SJSA1 (cell line): ENCODE measurements at regions not wholly inside any gene's neighbourhood (a gene's known extent, or its start where the extent isn't known, plus 50 kb on each side); places are given as distances from the start of the nearest gene placed in this dataset.

Experiments used
- DNase-seq, 2 experiments: peaks; one replicate each; pipeline ENCODE4 v3.0.0-alpha.2; 2015 to 2020; ENCODE audit warnings: low spot score in 2 of 2, low read depth in 1 of 2
- H3K27ac ChIP-seq: fragments of 250-450 bp; sonication (Bioruptor Pico); 2 replicates; pipeline ENCODE4 v1.5.1; 2020; ENCODE audit warnings: mild to moderate bottlenecking, moderate library complexity
- H3K27me3 ChIP-seq: fragments of 250-450 bp; sonication (Bioruptor Pico); replicated peaks from 2 replicates; pipeline ENCODE4 v1.5.1; 2020; ENCODE audit warnings: mild to moderate bottlenecking, moderate library complexity
- H3K36me3 ChIP-seq: fragments of 250-450 bp; sonication (Bioruptor Pico); 2 replicates; pipeline ENCODE4 v1.5.1; 2020; ENCODE audit warnings: mild to moderate bottlenecking
- H3K4me1 ChIP-seq: fragments of 250-450 bp; sonication (Bioruptor Pico); replicated peaks from 2 replicates; pipeline ENCODE4 v1.6.1; 2021; ENCODE audit warnings: mild to moderate bottlenecking
- H3K4me3 ChIP-seq: fragments of 250-450 bp; sonication (Bioruptor Pico); 2 replicates; pipeline ENCODE4 v1.5.1; 2020; ENCODE audit warnings: mild to moderate bottlenecking
- H3K9me3 ChIP-seq: fragments of 250-450 bp; sonication (Bioruptor Pico); replicated peaks from 2 replicates; pipeline ENCODE4 v1.5.1; 2020; ENCODE audit warnings: mild to moderate bottlenecking

DNA sequence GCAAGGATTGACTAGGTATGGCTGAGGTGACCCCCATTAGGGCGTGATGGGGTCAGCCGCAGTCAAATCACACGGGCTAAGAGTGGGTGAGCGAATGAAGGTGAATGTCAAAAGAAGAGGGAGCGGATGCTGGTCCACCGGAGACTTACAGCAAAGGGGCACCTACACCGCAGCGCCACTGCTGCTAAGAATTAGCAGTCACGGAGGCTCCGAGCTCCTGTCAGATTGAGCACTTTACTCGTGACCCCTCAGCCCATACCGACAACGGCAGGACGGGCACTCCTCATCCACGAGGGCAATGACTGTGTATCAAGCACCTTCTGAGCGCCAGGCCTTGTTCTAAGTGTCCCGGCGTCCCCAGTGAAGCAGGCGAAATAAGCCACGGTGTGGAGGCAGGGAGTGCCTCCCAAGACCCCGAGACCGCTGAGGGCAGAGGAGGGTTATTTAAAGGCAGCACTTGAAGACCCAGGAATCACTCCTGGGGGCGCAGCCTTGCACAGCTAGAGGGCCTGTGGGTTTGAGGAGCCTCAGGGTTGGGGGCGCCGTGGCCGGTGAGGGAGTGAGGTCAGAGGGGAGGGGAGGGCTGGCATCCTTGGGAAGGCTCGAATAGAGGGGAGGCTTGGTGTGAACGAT is 61.6 kb upstream of the GATA2 start:
- no peak for DNase-seq

DNA sequence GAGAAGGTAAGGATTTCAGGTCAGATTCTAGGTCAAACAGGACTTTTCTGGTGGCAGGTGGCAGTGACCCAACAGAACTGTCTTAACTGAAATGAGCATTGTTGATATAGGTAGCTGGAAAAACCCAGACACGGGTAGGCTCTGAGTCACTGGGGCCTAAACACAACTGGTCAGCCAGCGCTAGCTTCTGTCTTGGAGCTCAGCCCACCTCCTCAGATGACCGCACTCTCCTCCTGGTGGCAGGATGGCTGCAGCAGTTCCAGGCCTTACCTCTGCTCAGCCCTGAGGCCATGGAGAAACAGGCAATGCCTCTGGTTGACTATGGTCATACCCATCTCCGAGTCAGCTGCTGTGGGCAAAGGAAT is 61.1 kb upstream of the GATA2 start:
- DNase-seq: peak; percentile 27 to 71
- Histone ChIP-seq H3K4me1 (peaks cover 22% of the 10 kb centered on the region), H3K27ac (no peak overlapping the region), H3K36me3 (no peaks in the 10 kb centered on the region), H3K9me3 (no peaks in the 10 kb centered on the region), H3K27me3 (no peaks in the 10 kb centered on the region), H3K4me3 (no peak overlapping the region)

More for the DNA sequence above, 61.6 kb upstream of the GATA2 start:
- H3K27me3 ChIP-seq: no peaks in the 10 kb centered on the region
- H3K9me3 ChIP-seq: no peaks in the 10 kb centered on the region
- H3K4me3 ChIP-seq: no peak overlapping the region
- no peaks in the 10 kb centered on the region for H3K36me3 ChIP-seq
- peaks cover 17% of the 10 kb centered on the region for H3K4me1 ChIP-seq
- H3K27ac ChIP-seq: no peak overlapping the region

DNA sequence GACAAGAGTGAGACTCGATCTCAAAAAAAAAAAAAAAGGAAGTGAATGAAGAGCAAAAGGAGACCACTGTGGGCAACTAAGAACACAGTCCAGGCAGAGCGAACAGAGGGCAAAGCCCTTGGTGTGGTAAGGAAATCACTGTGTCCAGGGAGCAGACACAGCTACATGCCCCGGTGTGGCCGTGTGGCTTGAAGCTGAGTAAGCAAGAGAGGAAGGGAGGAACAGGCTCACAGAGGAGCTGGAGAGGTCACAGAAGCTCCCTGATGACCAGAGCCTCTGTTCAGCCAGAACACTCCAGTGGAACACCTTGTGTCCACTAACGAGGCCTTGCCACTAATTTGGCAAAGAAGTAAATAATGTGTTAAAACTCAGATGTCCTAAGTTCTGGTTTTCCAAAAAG is 60.6 kb upstream of the GATA2 start:
- Histone ChIP-seq H3K4me3 (no peak overlapping the region), H3K27ac (no peak overlapping the region), H3K9me3 (no peaks in the 10 kb centered on the region), H3K4me1 (peaks cover 27% of the 10 kb centered on the region), H3K27me3 (no peaks in the 10 kb centered on the region), H3K36me3 (no peaks in the 10 kb centered on the region)
- DNase-seq: no peak

DNA sequence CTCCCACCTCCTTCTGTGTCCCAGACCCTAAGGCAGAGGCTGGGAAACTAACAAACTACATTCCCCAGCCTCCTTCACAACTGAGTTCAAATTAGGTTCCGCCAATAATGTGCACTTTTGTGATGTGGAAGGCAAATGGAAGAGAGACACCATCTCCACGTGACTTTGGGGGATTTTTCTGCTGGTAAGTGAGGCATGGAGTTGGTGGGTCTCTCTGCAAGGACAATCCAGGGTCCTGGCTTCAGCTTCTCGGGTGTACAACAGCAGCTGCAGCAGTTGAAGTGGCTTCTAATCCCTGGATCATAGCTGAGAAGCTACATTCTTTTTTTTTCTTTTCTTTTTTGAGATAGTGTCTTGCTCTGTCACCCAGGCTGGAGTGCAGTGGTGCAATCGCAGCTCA is 58.9 kb upstream of the GATA2 start:
- H3K27ac ChIP-seq: no peak overlapping the region

DNA sequence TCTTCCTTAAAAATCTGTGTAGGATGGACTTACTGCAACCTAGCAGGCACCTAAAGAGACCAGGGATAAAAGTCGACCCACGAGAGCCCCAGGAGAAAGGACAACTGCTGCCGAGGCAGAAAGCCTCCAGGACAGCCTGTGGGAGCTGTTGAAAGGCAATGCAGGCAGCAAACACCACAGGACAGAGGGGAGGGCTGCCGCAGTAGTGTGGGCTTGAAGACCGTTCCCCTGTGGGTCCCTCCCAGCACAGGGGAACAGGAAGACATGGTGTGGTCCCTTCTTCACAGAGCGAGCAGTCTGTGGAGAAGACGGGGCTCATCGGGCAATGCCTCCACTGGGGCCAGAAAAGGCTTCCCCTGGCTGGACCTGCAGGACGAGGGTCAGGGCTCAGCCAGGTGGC is 58.5 kb upstream of the GATA2 start:
- no peak overlapping the region for H3K27ac ChIP-seq
- H3K9me3 ChIP-seq: no peaks in the 10 kb centered on the region; the same call in 1 of the 2 replicates
- no peaks in the 10 kb centered on the region for H3K36me3 ChIP-seq
- H3K27me3 ChIP-seq: no peaks in the 10 kb centered on the region
- no peak overlapping the region for H3K4me3 ChIP-seq
- no peak for DNase-seq
- peaks cover 48% of the 10 kb centered on the region for H3K4me1 ChIP-seq

More for the DNA sequence above, 58.9 kb upstream of the GATA2 start:
- Histone ChIP-seq H3K36me3 (no peaks in the 10 kb centered on the region), H3K4me3 (no peak overlapping the region), H3K9me3 (no peaks in the 10 kb centered on the region; the same call in 1 of the 2 replicates), H3K4me1 (peaks cover 44% of the 10 kb centered on the region), H3K27me3 (no peaks in the 10 kb centered on the region)
- no peak for DNase-seq

DNA sequence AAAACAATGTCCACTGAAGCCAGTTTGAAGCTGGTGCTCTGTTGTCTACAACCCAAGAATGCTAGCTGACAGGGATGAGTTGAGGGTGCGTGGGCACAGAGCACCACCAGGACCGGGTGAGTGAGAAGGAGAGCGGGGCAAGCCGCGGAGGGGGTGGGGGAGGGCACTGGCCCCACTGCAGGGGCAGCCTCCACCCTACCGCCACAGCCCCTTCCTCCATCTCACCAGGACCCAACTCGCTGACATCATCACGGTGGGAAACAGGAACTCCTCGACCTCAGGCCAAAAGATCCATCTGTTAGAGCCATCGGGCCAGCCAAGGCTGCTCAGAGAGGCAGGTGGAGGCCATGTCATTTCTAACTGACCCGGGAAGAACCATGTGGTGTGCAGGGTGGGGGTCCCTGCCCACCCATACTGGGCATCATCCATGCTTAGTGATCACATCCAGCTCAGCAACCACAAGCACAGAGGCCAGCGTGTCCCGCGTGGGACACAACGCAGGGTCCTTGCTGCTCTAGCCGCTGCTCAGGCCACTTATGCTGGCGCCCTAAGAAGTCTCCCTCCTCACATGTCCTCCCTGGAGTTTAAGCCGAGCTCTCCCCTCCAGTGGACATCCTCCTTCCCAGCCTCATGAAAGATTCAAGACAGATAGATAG is 57.6 kb upstream of the GATA2 start:
- Histone ChIP-seq H3K4me3 (no peak overlapping the region), H3K27ac (no peak overlapping the region), H3K9me3 (no peaks in the 10 kb centered on the region; the same call in 1 of the 2 replicates), H3K36me3 (no peaks in the 10 kb centered on the region), H3K4me1 (peaks cover 48% of the 10 kb centered on the region), H3K27me3 (no peaks in the 10 kb centered on the region)
- no peak for DNase-seq

DNA sequence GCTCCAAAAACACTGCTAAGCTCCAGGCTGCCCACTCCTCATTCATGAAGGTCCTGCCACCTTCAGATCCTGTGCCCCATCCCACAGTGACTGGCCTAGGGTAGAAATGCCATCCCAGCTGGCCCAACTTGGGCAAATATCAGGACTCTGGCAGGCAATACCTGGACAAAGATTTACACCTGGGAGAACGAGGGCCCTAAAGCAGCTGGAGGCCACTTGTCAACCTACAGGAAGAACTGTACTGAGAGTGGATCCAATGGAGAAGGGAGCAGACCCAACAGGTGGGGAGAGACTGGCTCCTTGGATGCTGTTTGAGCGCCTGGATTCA is 57.1 kb upstream of the GATA2 start:
- Histone ChIP-seq H3K27me3 (no peaks in the 10 kb centered on the region), H3K4me1 (peaks cover 48% of the 10 kb centered on the region), H3K27ac (peak overlapping the region; percentile 87), H3K4me3 (no peak overlapping the region), H3K36me3 (no peaks in the 10 kb centered on the region), H3K9me3 (no peaks in the 10 kb centered on the region; the same call in 1 of the 2 replicates)
- DNase-seq: no peak

DNA sequence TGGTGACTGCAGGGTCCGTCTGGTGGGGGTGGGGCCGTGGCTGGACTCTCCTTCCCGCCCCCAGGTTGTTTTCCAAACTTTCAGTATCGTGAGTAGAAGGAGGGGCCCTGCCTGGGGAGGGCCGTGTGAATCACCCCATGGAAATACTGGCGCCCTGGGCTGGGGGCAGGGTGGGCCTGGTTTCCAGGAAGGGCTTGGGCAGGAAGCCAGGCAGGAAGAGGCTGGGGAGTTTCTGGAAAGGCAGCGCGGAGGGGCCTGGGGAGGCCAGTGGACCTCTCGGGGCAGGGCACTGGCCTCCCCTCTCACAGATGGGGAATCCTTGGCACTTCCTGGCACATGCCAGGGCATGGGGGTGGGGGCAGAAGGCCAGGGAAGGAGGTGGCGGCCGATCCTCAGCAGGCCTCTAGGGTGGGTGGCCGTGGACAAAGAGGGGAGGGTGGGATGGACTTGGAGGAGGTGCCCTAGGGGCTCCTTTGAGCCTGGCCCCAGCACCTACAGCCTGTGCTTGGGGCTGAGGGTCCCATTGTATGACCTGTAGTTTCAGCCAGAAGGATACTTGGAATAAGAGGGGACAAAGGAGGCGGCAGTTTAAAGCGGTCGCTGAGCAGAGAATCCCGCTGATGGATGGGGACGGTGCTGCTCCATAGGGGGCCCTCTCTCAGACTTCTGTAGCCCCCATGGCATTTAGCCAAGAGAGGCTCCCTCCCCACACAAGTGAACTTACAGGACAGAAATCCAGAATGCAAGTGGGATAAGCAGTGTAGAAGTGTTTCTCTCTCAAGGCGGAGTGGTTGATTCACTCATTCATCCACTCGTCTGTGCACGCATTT is 56.5 kb upstream of the GATA2 start:
- Histone ChIP-seq H3K4me3 (no peak overlapping the region), H3K9me3 (no peaks in the 10 kb centered on the region; the same call in 1 of the 2 replicates), H3K36me3 (no peaks in the 10 kb centered on the region), H3K4me1 (peaks cover 47% of the 10 kb centered on the region), H3K27me3 (no peaks in the 10 kb centered on the region), H3K27ac (peak overlapping the region; percentile 87)
- DNase-seq: peak; percentile 89 to 95

DNA sequence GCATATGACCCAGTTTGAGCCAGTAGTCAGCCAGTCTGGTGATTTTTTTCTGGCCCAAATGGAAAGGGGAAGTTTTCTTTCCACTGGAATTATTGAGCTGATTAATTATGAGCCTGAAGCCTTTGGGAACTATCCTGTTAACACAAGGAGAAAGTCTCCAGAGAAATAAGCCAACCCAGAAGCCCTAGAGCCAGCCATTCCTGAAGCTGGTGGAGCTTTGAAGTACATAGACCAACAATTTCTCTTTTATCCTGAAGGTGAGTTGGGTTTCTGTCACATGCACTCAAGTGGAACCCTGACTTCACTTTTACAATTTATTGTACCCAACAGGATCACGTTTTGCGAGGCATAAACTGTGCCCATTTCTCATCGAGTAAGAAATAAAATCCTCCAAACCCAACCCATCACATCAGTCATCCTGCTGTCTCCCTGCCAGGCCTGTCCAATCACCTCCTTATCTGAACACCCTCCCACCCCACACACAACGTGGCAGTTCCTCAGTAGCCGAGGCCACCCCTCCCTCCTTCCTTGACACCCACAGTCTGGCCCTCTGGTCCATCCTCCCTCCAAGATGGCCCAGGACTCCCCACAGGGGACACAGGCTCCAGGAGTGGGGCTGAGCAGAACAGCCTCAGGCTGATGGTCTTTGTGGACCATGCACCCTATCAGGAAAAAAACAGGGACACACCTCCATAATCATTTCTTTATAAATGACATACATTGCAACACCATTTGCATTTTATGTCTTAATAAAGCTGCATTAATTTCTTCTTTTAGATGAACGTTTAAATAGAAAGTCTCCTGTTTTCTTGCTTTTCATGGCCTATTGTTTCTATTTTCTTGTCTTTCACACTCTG is 55.7 kb upstream of the GATA2 start:
- no peak overlapping the region for H3K4me3 ChIP-seq
- H3K9me3 ChIP-seq: no peaks in the 10 kb centered on the region; the same call in 1 of the 2 replicates
- DNase-seq: peak in 1 of 2 experiments; percentile 66
- no peaks in the 10 kb centered on the region for H3K36me3 ChIP-seq
- no peaks in the 10 kb centered on the region for H3K27me3 ChIP-seq
- H3K27ac ChIP-seq: peak overlapping the region; percentile 87
- H3K4me1 ChIP-seq: peaks cover 39% of the 10 kb centered on the region

DNA sequence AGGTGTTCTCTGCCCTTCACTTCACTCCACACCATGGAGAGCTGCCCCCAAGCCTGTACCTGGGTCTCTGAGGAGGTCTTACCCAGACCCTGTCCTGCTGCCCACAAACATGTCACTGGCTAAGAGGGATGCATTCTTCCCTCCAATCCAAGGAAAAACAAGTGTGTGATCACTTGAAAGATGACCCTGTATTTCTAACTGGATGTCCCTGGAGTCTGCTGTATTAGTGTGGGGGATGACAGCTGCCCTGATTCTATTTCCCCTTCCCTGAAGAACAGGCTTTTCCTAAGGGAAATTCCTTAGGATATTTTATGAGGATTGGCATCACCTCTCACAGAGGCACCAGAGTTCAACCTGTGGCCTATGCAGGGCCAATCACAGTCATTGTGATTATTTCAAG is 55.0 kb upstream of the GATA2 start:
- peaks cover 37% of the 10 kb centered on the region for H3K4me1 ChIP-seq
- H3K36me3 ChIP-seq: no peaks in the 10 kb centered on the region
- H3K27me3 ChIP-seq: no peaks in the 10 kb centered on the region
- H3K27ac ChIP-seq: peak overlapping the region; percentile 87
- DNase-seq: no peak
- H3K9me3 ChIP-seq: no peaks in the 10 kb centered on the region; the same call in 1 of the 2 replicates
- H3K4me3 ChIP-seq: no peak overlapping the region

DNA sequence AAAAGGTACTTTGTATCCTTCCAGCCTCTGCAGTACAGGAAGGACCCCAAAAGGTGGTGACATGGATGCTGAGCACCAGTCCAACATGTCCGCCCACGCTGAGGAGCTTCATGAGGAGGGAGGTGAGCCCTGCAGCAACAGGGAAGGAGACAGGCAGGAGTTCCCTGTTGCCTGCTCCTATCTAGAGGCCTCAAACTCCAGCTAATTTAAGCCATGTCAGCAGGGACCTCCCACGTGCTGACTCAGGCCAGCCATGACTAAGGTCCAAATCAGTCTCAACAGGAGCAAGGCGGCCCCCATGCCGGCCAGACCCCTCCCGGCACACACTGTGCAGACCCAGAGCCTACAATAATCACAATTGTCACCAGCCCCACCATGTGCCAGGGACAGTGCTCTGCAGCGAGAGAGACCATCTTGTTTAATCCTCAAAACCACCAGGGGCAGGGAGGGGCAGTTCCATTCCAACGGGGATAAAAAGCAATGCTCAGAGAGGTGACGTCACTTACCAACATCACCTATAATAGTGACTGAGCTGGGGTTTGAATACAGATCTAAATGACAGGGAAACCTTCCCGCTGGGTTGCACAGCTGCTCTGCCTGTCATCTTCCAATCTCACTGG is 54.5 kb upstream of the GATA2 start:
- Histone ChIP-seq H3K4me1 (peaks cover 37% of the 10 kb centered on the region), H3K27ac (peak overlapping the region; percentile 87), H3K36me3 (no peaks in the 10 kb centered on the region), H3K4me3 (no peak overlapping the region), H3K27me3 (no peaks in the 10 kb centered on the region), H3K9me3 (no peaks in the 10 kb centered on the region; the same call in 1 of the 2 replicates)
- peak; percentile 88 for DNase-seq

DNA sequence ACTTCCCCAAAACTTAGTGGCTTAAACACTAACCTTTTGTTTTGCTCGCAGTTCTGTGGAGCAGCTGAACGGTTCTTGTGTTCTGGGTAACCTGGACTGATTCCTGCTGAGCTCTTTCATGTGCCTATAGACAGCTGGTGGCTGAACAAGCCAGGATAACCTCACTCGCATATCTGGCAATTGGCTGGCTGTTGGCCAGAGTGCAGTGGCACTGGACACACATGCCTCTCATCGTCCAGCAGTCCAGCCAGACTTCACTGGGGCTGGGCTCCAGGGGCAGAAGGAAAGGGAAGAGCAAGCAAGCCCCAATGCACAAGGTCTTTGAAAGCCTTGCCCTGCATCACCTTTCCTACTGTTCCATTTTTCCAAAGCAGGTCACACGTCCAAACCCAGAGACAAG is 53.6 kb upstream of the GATA2 start:
- Histone ChIP-seq H3K27ac (no peak overlapping the region), H3K4me1 (peaks cover 37% of the 10 kb centered on the region), H3K36me3 (no peaks in the 10 kb centered on the region), H3K9me3 (no peaks in the 10 kb centered on the region; the same call in 1 of the 2 replicates), H3K4me3 (no peak overlapping the region), H3K27me3 (no peaks in the 10 kb centered on the region)
- DNase-seq: no peak

DNA sequence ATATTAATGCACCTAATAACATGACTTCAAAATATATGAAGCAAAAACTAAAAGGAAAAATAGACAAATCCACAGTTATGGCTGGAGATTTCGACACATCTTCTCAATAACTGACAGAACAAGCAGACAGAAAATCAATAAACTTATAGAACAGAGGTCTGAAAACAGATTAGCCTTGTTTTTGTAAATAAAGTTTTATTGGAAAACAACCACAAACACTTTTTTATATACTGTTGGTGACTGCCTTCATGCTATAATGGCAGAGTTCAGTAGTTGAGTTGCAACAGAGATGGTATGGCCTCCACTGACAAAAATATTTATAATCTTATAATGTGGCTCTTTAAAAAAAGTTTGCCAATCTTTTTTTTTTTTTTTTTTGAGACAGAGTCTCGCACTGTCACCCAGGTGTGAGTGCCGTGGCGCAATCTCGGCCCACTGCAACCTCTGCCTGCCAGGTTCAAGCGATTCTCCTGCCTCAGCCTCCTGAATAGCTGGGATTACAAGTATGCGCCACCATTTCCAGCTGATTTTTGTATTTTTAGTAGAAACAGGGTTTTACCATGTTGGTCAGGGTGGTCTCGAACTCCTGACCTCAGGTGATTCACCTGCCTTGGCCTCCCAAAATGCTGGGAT is 52.2 kb upstream of the GATA2 start:
- no peak for DNase-seq
- H3K27me3 ChIP-seq: no peaks in the 10 kb centered on the region

More for the DNA sequence above, 52.2 kb upstream of the GATA2 start:
- no peaks in the 10 kb centered on the region; the same call in 1 of the 2 replicates for H3K9me3 ChIP-seq
- H3K36me3 ChIP-seq: no peaks in the 10 kb centered on the region
- peaks cover 37% of the 10 kb centered on the region for H3K4me1 ChIP-seq
- no peak overlapping the region for H3K4me3 ChIP-seq
- H3K27ac ChIP-seq: no peak overlapping the region
